ENCODE measurements at regions not wholly inside any gene's neighbourhood (a gene's known extent, or its start where the extent isn't known, plus 50 kb on each side); places are given as distances from the start of the nearest gene placed in this dataset.

DNA sequence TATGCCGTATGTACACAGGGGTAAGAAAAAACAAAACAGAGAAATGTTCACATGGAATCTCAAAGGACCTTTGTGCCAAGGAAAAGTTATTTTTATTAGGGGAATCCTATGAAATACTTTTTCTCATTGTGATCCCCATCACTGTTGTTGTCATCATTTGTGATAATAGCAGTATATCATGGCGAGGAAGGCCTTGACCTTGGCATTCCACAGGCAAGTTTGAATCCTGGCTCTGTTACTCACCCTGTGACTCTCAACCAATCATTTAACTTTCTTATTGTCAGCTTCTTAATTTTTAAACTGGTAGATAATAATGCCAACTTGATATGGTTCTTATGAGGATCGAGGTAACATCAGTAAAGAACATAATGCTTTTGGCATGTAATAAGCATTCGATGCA is 142.2 kb upstream of the DDHD1 start:
- no peak overlapping the region for H3K56ac ChIP-seq (ENCODE audit: insufficient read length, low read depth, low read length)
- no peaks in the 10 kb centered on the region for H4K20me1 ChIP-seq (ENCODE audit: control insufficient read depth, insufficient read depth, insufficient read length)
- H4K8ac ChIP-seq (replicated peaks; ENCODE audit: insufficient read length, low read depth, low read length), result no peak overlapping the region
- H2BK120ac ChIP-seq (ENCODE audit: low read depth, low read length, poor library complexity, severe bottlenecking), result no peak overlapping the region
- Mint-ChIP-seq H3K9me3 (peaks cover 0 to 1% of the 10 kb centered on the region in 2 experiments; a peak in 2 of 5 replicates), H3K27ac (no peak overlapping the region), H3K36me3 (ENCODE audit: insufficient read depth in 1 of 3, low read depth in 3 of 3) (no peaks in the 10 kb centered on the region), H3K4me1 (peaks cover 0 to 3% of the 10 kb centered on the region in 2 experiments; a peak in 1 of 4 replicates), H3K27me3 (ENCODE audit: low read depth) (no peaks in the 10 kb centered on the region), H3K4me3 (no peak overlapping the region)
- H2BK5ac ChIP-seq (ENCODE audit: insufficient read length, low read length), result no peak overlapping the region
- no peak overlapping the region for H2BK12ac ChIP-seq (ENCODE audit: insufficient read length, low read depth, low read length)
- H2BK20ac ChIP-seq (ENCODE audit: low read depth, low read length, poor library complexity, severe bottlenecking), result no peak overlapping the region
- H3K23ac ChIP-seq (ENCODE audit: insufficient read length, low read depth, low read length), result no peak overlapping the region
- H4K5ac ChIP-seq (ENCODE audit: insufficient read length, low read depth, low read length), result no peak overlapping the region
- TF ChIP-seq, protein P1, sequence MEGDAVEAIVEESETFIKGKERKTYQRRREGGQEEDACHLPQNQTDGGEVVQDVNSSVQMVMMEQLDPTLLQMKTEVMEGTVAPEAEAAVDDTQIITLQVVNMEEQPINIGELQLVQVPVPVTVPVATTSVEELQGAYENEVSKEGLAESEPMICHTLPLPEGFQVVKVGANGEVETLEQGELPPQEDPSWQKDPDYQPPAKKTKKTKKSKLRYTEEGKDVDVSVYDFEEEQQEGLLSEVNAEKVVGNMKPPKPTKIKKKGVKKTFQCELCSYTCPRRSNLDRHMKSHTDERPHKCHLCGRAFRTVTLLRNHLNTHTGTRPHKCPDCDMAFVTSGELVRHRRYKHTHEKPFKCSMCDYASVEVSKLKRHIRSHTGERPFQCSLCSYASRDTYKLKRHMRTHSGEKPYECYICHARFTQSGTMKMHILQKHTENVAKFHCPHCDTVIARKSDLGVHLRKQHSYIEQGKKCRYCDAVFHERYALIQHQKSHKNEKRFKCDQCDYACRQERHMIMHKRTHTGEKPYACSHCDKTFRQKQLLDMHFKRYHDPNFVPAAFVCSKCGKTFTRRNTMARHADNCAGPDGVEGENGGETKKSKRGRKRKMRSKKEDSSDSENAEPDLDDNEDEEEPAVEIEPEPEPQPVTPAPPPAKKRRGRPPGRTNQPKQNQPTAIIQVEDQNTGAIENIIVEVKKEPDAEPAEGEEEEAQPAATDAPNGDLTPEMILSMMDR (conservative IDR thresholded peaks at IDR 0.05), result no peak
- H3K4me1 ChIP-seq (ENCODE audit: insufficient read depth, low read length), result no peaks in the 10 kb centered on the region
- H3K79me1 ChIP-seq (ENCODE audit: insufficient read depth, low read depth, low read length, poor library complexity, severe bottlenecking), result no peaks in the 10 kb centered on the region
- H3K18ac ChIP-seq (ENCODE audit: insufficient read length, low read depth, low read length), result no peak overlapping the region
- H3K27me3 ChIP-seq (ENCODE audit: insufficient read depth, low read length), result no peaks in the 10 kb centered on the region
- no peak overlapping the region for H2BK15ac ChIP-seq (ENCODE audit: low read depth, low read length)
- H3T11ph ChIP-seq (ENCODE audit: low read length), result no peak overlapping the region
- H3K79me2 ChIP-seq (ENCODE audit: insufficient read depth, low read length), result no peaks in the 10 kb centered on the region
- no peak overlapping the region for H3K4me2 ChIP-seq (ENCODE audit: insufficient read depth, insufficient read length, low read length)
- WGBS (ENCODE audit: extremely low coverage, insufficient read length, low lambda C conversion rate), result no CpG with 5 or more reads among the region's 4 CpGs
- H3K14ac ChIP-seq (ENCODE audit: insufficient read depth, low read length), result no peak overlapping the region
- no peak overlapping the region for H2AFZ ChIP-seq (ENCODE audit: low read length)
- H3K4ac ChIP-seq (ENCODE audit: low read depth, low read length), result no peak overlapping the region
- H4K91ac ChIP-seq (ENCODE audit: insufficient read length, low read depth, low read length), result no peak overlapping the region
- H3K9me3 ChIP-seq (ENCODE audit: control insufficient read depth, low read depth, low read length), result no peaks in the 10 kb centered on the region
- H3K27ac ChIP-seq (ENCODE audit: insufficient read length, low read depth, low read length), result no peak overlapping the region
- no peak overlapping the region for H3K9ac ChIP-seq (ENCODE audit: extremely low read depth, insufficient read length, low read length)
- no peak for DNase-seq
- no peak overlapping the region for H2AK5ac ChIP-seq (ENCODE audit: insufficient read length, low read length)
- H3K23me2 ChIP-seq (ENCODE audit: insufficient read length, low read depth, low read length, poor library complexity, severe bottlenecking), result no peaks in the 10 kb centered on the region
